BE2C (cell line): ENCODE measurements at regions not wholly inside any gene's neighbourhood (a gene's known extent, or its start where the extent isn't known, plus 50 kb on each side); places are given as distances from the start of the nearest gene placed in this dataset.

Experiments used
- DNase-seq: peaks from one replicate; pipeline ENCODE4 v3.0.0-alpha.2; 2020
- H3K27me3 ChIP-seq: fragments of 250-450 bp; sonication (Bioruptor Pico); 2 replicates; pipeline ENCODE4 v1.5.1; 2020; ENCODE audit warnings: mild to moderate bottlenecking
- H3K36me3 ChIP-seq: fragments of 250-450 bp; sonication (Bioruptor Pico); 2 replicates; pipeline ENCODE4 v1.5.1; 2020; ENCODE audit warnings: mild to moderate bottlenecking
- H3K4me1 ChIP-seq: fragments of 250-450 bp; sonication (Bioruptor Pico); 2 replicates; pipeline ENCODE4 v1.5.1; 2020
- H3K4me3 ChIP-seq: 2 replicates; pipeline ENCODE4 v1.5.1; 2011; ENCODE audit warnings: low read depth, low read length
- H3K9me3 ChIP-seq: fragments of 250-450 bp; sonication (Bioruptor Pico); 2 replicates; pipeline ENCODE4 v1.5.1; 2020
- TF ChIP-seq, protein P1 (sequence below): IDR thresholded peaks from 2 replicates; pipeline ENCODE4 v1.5.1; 2012; ENCODE audit warnings: mild to moderate bottlenecking, low read depth, low read length

DNA sequence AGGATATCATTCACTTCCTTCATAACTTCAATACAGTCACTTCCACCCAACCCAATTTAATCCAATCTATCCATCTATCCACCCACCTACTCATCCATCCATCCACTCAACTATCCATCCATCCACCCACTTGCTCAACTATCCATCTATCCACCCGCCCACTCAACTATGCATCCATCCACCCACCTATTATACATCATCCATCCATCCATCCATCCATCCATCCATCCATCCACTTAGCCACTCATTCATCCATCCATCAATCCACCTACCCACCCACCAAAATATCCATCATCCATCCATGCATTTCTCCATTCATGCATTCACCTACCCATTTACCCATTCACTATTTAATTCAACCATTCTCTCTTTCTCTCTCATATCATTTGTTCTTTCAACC lies 179.5 kb downstream of the HAPSTR1 start:
- Histone ChIP-seq H3K4me1 (no peaks in the 10 kb centered on the region), H3K27me3 (no peaks in the 10 kb centered on the region), H3K4me3 (no peak overlapping the region), H3K36me3 (no peaks in the 10 kb centered on the region), H3K9me3 (no peaks in the 10 kb centered on the region)
- TF ChIP-seq, protein P1, sequence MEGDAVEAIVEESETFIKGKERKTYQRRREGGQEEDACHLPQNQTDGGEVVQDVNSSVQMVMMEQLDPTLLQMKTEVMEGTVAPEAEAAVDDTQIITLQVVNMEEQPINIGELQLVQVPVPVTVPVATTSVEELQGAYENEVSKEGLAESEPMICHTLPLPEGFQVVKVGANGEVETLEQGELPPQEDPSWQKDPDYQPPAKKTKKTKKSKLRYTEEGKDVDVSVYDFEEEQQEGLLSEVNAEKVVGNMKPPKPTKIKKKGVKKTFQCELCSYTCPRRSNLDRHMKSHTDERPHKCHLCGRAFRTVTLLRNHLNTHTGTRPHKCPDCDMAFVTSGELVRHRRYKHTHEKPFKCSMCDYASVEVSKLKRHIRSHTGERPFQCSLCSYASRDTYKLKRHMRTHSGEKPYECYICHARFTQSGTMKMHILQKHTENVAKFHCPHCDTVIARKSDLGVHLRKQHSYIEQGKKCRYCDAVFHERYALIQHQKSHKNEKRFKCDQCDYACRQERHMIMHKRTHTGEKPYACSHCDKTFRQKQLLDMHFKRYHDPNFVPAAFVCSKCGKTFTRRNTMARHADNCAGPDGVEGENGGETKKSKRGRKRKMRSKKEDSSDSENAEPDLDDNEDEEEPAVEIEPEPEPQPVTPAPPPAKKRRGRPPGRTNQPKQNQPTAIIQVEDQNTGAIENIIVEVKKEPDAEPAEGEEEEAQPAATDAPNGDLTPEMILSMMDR: no peak
- DNase-seq: no peak

GRCh38 chr16:9271841-9272240 lies 180.4 kb downstream of the HAPSTR1 start:
- H3K36me3 ChIP-seq: no peaks in the 10 kb centered on the region
- no peaks in the 10 kb centered on the region for H3K27me3 ChIP-seq
- no peaks in the 10 kb centered on the region for H3K4me1 ChIP-seq
- H3K4me3 ChIP-seq: no peak overlapping the region
- H3K9me3 ChIP-seq: no peaks in the 10 kb centered on the region
- no peak for DNase-seq
- TF ChIP-seq, protein P1: no peak

DNA sequence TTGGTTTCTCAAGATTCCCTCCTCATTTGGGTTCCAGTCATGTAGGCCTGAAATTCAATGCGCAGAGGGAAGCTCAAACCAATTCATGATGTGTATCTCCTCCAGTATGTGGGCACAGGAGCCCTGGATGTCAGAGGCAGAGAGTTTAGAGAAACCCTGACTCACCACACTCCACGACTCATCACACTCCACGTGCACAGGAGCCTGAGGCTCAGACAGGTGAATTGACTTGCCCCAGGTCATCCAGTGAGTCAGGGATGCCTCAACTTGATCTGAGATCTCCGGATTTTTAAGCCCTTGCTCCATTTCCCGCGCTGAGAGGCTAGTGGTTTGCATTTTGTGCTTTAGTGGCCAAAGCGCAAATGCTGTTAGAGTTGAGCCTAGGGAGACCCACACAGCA lies 183.9 kb downstream of the HAPSTR1 start:
- Histone ChIP-seq H3K4me1 (no peaks in the 10 kb centered on the region), H3K27me3 (no peaks in the 10 kb centered on the region), H3K9me3 (no peaks in the 10 kb centered on the region), H3K4me3 (no peak overlapping the region), H3K36me3 (no peaks in the 10 kb centered on the region)
- no peak for DNase-seq
- TF ChIP-seq, protein P1: no peak

DNA sequence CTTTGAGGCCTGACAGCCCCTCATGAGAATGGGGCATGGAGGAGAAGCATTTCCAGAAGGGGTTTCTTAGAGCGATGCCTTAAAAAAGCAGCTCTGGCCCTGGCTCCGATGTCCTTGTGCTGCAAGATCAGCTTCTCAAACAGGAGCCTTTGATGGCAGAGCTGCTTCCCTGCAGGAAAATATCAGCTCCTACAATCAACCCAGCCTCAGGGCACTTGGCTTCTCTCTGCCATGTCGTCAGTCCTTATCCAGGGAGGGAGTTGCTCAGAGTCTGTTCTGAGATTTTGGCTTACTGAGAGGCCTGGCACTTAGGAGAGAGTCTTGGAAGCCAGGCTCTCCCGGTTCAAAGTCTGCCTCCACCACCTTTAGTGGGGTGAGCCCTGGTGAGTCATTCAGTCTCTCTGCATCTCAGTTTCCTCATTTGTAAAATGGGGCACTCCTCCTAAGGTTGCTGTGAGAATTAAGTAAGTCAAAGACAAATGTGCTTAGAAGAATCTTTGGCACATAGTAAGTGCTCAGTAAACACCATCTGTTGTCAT lies 184.4 kb downstream of the HAPSTR1 start:
- no peaks in the 10 kb centered on the region for H3K4me1 ChIP-seq
- H3K9me3 ChIP-seq: no peaks in the 10 kb centered on the region
- no peaks in the 10 kb centered on the region for H3K36me3 ChIP-seq
- no peak overlapping the region for H3K4me3 ChIP-seq
- TF ChIP-seq, protein P1: no peak
- no peaks in the 10 kb centered on the region for H3K27me3 ChIP-seq
- DNase-seq: no peak

DNA sequence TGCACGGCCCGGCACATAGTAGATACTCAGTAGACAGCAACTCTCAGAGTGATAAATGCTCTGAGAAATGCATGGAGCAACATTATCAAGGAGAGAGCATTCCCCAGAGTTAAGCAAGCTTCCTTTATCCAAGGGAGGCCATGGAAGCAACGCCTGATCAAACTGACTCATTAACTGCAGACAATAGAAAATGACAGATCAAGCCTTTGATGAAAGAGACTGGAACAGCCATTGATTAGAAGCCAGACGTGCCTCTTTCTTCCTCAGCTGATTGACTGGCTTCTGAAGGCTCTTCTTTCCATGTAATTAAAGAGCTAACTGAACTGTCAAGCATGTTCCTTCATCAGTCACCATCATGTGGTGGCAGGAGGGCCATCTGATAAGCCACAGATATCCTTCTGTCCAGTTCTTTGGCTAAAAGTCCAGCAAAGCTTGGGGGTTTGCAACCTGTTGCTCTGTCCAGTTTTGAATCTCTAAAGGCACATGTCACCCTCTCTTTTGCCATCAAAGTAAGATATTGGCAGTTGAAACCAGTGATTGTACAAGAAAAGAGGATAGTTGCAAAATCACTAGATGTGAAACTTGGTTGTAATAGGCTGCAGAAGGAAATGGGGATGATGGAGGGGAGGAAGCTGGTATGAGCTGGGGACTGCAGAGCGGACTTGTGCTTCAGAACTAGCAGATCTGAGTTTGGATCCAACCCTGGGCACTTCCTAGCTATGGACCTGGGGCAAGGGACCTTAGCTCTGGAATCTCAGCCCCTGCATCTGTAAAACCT lies 188.0 kb downstream of the HAPSTR1 start:
- Histone ChIP-seq H3K36me3 (no peaks in the 10 kb centered on the region), H3K4me1 (no peaks in the 10 kb centered on the region), H3K27me3 (no peaks in the 10 kb centered on the region), H3K4me3 (no peak overlapping the region), H3K9me3 (no peaks in the 10 kb centered on the region)
- DNase-seq: no peak
- TF ChIP-seq, protein P1: no peak

GRCh38 chr16:9280069-9280466 lies 188.6 kb downstream of the HAPSTR1 start:
- Histone ChIP-seq H3K4me3 (no peak overlapping the region), H3K36me3 (no peaks in the 10 kb centered on the region), H3K9me3 (no peaks in the 10 kb centered on the region), H3K4me1 (no peaks in the 10 kb centered on the region), H3K27me3 (no peaks in the 10 kb centered on the region)
- TF ChIP-seq, protein P1: no peak
- no peak for DNase-seq
